KOPT-K1 (cell line): ENCODE measurements at regions not wholly inside any gene's neighbourhood (a gene's known extent, or its start where the extent isn't known, plus 50 kb on each side); places are given as distances from the start of the nearest gene placed in this dataset.
"Not testable (repeated sequence)": the region's sequence is repeated elsewhere in the genome, so short reads cannot be mapped to it uniquely, and the experiment has no call there.

Experiments
- H3K27ac ChIP-seq: fragments of 200-600 bp; sonication (generic); 2 replicates; pipeline ENCODE4 v1.5.1; 2016; ENCODE audit warnings: antibody characterized with exemption, mild to moderate bottlenecking, low read depth, low read length; ENCODE audit not compliant: poor library complexity, severe bottlenecking
- H3K36me3 ChIP-seq: fragments of 200-600 bp; sonication (generic); 2 replicates; pipeline ENCODE4 v1.5.1; 2017; ENCODE audit warnings: antibody characterized with exemption, mild to moderate bottlenecking, low read length, moderate library complexity; ENCODE audit not compliant: insufficient read depth
- H3K9me3 ChIP-seq: fragments of 200-600 bp; sonication (generic); 2 replicates; pipeline ENCODE4 v1.5.1; 2017; ENCODE audit warnings: antibody characterized with exemption, low read length, mild to moderate bottlenecking; ENCODE audit not compliant: insufficient read depth, poor library complexity, severe bottlenecking

DNA sequence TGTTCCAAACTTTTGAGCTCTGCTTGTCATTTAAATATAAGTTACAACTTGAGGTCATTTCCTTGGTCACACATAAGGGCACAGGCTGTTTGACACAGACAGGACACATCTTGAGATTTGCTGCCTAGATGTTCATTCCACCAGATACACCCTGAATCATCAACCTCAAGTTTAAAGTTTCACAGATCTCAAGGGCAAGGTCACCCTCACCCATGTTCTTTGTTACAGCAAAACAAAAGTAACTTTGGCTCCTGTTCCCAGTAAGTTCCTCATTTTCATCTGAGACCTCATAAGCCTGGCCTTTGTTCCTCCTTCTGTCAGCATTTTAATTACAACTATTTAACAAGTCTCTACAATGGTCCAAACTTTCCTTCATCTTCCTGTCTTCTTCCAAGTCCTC, 106.7 kb upstream of the CTSV start:
- H3K27ac ChIP-seq, H3K36me3 ChIP-seq, H3K9me3 ChIP-seq: not testable (repeated sequence)

DNA sequence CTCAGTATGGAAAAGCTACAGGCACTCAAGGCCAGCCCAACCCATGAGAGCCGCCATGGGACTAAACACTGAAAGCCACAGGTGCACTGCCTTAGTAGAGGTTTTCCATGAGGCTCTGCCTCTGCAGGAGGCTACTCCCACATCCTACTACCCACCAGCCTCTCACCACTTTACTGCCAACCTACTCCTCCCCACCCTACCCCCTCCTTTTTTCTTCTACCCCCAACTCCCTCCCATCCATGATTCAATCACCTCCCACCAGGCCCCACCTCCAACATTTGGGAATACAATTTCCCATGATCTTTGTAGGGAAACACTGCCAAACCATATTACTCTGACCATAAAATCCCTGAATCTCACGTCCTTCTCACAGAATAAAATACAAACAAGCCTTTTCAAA, 101.6 kb upstream of the CTSV start:
- H3K9me3 ChIP-seq: no peaks in the 10 kb centered on the region
- H3K27ac ChIP-seq: no peak overlapping the region
- no peaks in the 10 kb centered on the region for H3K36me3 ChIP-seq

DNA sequence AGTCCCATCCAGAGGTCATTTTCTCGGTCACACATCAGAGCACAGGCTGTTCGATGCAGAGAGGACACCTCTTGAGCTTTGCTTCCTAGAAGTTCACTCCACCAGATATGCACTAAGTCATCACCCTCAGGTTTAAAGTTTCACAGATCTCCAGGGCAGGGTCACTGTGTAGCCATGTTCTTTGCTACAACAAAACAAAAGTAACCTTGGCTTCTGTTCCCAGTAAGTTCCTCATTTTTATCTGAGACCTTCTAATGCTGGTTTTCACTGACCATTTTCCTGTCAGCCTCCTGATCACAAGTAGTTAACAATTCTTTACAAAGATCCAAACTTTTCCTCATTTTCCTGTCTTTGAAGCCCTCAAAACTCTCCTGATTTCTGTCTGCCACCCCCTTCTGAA, 97.5 kb upstream of the CTSV start:
- no peaks in the 10 kb centered on the region for H3K9me3 ChIP-seq
- no peak overlapping the region for H3K27ac ChIP-seq
- no peaks in the 10 kb centered on the region for H3K36me3 ChIP-seq

DNA sequence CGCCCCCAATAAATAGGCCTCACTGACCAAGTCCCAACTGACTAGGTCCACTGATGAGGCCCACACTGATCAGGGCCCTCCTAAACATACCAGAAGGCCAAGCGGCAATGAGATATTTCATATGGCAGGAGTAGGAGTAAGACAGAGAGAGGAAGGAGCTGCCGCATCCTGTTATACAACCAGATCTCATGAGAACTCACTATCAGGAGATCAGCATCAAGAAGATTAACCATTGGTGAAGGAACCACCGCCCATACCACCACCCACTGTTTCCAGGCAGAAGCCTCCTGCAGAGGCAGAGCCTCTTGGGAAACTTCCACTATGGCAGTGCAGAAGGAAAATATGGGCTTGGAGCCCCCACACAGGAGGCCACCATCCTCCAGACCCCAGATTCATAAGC, 95.0 kb upstream of the CTSV start:
- H3K27ac ChIP-seq, H3K36me3 ChIP-seq, H3K9me3 ChIP-seq: not testable (repeated sequence)

DNA sequence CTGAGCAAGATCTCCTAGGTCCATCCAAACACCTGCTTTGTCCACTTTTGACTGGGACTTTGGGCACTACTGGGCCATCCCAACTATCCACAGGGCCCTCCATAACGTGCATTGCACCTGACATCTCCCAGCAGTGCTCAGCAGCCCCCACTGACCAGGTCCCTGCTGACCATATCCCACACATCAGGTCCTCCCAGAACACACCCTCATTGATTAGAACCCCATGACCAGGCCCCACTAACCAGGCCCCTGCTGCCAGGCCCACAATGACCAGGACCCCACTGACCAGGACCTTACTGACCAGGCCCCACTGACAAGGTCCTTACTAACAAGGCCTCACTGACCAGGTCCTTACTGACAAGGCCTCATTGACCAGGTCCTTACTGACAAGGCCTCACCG, 93.9 kb upstream of the CTSV start:
- Histone ChIP-seq H3K27ac (no peak overlapping the region), H3K36me3 (no peaks in the 10 kb centered on the region), H3K9me3 (no peaks in the 10 kb centered on the region)

DNA sequence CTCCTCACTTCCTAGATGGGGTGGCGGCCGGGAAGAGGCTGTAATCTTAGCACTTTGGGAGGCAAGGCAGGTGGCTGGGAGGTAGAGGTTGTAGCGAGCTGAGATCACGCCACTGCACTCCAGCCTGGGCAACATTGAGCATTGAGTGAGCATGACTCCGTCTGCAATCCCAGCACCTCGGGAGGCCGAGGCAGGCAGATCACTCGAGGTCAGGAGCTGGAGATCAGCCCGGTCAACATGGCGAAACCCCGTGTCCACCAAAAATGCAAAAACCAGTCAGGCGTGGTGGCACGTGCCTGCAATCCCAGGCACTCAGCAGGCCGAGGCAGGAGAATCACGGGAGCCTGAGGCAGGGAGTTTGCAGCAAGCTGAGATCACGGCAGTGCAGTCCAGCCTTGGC, 91.9 kb upstream of the CTSV start:
- H3K36me3 ChIP-seq, H3K9me3 ChIP-seq, H3K27ac ChIP-seq: not testable (repeated sequence)

DNA sequence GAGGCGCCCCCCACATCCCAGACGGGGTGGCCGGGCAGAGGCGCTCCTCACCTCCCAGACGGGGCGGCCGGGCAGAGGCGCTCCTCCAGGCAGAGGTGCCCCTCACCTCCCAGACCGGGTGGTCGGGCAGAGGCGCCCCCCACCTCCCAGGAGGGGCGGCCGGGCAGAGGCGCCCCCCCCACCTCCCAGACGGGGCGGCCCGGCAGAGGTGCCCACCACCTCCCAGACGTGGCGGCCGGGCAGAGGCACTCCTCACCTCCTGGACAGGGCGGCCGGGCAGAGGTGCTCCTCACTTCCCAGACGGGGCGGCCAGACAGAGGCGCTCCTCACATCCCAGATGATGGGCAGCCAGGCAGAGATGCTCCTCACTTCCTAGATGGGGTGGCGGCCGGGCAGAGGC, 91.4 kb upstream of the CTSV start:
- H3K27ac ChIP-seq, H3K9me3 ChIP-seq, H3K36me3 ChIP-seq: not testable (repeated sequence)

DNA sequence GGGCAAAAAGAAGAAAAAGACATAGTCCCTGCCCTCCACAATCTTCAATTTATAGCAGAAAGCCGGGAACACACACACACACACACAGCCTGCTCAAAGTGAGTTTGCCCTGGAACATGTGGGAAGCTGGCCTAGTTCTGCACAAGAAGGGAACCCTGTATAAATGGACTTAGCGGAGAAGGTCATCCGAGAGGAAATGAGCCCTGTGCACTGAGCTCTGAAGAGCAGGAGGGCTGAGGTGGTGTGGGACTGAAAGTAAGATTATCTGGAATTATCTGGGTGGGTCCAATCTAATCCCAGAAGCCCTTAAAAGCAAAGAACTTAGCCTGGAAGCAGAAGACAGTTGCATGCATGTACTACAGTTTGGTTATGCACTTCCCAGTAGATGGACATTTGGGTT, 90.0 kb upstream of the CTSV start:
- no peaks in the 10 kb centered on the region for H3K36me3 ChIP-seq

DNA sequence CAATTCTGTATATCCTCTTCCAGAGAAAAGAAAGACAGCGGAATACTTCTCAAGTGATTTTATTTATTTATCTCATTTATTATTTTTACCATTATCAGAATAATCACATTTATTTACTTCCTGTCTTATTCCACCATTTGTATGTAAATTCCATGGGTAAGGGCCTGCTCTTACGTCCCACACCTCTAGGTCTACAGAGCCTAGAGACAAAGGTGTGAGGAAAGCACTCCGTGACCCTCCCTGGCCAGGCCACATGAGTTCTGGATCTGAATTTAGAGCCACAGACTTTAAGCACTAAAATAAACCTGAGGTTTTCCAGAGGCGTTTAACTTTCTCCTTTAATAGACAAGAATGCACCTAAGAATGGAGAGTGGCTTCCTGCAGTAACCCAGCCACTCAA, 85.3 kb upstream of the CTSV start:
- H3K9me3 ChIP-seq: no peaks in the 10 kb centered on the region
- H3K36me3 ChIP-seq: no peaks in the 10 kb centered on the region
- H3K27ac ChIP-seq: no peak overlapping the region

More for the DNA sequence above, 90.0 kb upstream of the CTSV start:
- H3K27ac ChIP-seq: no peak overlapping the region
- H3K9me3 ChIP-seq: no peaks in the 10 kb centered on the region

DNA sequence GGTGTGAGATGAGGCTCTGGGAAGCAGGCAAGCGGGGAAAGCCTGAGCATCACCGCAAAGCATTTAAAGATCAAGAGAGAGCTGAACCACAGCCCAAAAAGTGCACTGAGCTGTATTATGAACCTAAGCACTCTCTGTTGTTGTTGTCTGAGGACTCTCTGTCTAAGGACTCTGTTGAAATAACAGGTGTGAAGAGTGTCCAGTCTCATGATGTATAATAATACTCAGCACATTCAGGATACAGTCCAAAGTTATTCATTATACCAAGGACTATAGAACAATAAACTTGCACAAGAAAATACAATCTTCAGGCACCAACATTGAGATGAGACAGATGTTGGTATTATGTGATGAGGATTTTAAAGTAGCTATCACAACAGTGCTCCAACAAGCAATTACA, 71.8 kb upstream of the CTSV start:
- Histone ChIP-seq H3K9me3 (no peaks in the 10 kb centered on the region), H3K27ac (no peak overlapping the region), H3K36me3 (no peaks in the 10 kb centered on the region)

DNA sequence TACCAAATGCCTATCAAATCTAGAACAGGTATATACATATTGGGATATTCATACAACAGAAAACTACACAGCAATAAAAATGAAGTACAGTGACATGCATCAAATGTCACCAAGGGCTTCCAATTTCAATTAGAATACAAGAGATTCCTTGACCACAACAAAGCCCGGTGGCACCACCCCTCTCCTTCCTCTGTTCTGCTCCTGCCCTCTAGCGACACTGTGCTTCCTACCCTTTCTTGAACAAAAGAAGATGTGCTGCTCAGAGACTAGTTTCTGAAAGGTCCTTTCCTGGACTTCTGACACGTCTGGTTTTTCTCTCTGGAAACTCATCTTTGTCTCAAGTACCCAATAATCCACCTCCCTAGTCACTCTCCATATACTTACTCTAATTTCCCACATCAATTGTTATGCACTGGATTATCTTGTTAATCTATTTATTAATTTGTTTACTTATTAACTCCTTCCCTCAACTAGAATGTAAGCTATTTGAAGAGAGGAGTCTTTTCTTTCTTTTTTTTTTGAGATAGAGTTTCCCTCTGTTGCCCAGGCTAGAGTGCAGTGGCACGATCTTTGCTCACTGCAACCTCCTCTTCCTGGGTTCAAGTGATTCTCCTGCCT, 70.4 kb upstream of the CTSV start:
- H3K9me3 ChIP-seq: no peaks in the 10 kb centered on the region
- no peaks in the 10 kb centered on the region for H3K36me3 ChIP-seq

DNA sequence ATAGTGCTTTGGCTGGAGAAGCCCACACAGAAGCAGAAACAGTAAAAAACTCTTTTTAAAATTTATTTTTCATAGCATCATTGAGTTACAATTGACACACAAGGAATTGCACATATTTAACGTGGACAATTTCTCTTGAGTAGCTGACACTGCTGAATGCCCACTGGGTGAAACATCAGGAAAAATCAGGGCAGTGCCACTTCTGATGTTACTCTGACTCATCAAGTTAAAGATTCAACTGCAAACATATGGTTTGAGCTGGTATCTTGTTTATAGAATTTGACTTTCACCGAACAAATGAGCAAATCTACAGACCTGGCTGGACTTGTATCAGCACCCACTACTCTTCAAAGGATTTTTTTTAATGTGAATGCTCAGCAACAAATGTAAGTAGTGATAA, 66.3 kb upstream of the CTSV start:
- not testable (repeated sequence) for H3K36me3 ChIP-seq, H3K9me3 ChIP-seq, H3K27ac ChIP-seq

More for the DNA sequence above, 70.4 kb upstream of the CTSV start:
- H3K27ac ChIP-seq: no peak overlapping the region

DNA sequence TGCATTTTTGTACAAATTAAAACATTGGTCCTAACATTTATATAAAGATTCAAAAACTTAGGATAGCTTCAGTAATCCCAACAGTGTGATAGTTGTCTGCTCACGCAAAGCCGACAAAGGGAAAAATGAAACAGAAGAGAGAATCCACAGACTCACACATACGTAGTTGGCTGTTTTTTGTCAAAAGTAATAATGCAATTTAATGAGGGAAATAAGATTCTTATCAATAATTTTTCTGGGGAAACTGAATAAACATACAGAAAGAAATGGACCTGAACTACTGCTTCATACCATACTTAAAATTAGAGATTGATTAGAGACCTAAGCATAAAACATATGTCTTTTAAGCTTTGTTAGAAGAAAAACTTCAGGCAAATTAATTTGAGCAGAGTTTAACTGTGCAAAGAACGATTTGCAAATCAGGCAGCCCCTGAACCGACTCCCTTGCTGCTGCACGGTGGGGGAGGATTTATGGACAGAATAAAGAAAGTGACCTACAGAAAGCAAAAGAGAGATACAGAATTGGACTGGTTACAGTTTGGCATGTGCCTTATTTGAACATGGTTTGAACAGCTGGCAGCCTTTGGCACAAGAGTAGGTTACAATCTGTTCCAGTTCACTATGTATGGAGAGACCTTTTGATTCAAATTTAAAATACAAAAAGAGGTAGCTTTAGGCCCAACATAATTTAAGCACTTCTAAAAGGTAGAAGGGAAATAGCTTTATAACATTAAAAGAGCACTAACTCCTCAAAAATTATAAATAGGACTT, 64.9 kb upstream of the CTSV start:
- not testable (repeated sequence) for H3K36me3 ChIP-seq, H3K9me3 ChIP-seq, H3K27ac ChIP-seq

DNA sequence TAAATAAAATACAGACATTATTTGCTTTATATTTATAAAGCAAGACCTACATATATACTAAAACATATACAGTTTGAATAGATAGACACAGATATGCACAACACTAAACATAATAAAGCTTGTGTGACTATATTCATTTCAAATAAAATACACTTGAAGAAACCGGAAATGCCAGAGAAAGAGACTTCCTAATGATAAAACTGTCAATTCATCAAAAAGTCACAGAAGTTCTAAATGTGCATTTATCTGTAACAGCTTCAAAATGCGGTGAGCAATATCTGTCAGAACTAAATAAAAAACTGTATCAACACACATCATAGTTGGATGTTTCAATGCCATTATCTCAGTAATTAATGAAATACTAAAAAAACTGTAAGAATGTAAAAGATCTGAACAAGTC, 60.6 kb upstream of the CTSV start:
- not testable (repeated sequence) for H3K9me3 ChIP-seq, H3K36me3 ChIP-seq, H3K27ac ChIP-seq

DNA sequence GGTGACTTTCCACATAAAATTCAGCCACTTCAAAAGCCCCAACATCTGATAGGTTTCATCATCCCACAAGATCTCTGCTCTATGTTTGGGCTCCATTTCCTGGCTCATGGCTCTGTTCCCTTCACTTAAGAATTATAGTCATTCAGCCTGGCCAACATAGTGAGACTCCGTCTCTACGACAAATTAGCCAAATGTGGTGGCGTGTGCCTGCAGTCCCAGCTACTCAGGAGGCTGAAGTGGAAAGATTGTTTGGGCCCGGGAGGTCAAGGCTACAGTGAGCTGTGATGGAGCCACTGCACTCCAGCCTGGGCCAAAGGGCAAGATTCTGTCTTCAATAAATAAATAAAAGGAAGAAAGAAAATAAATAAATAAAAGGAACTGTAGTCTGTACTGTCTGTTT, 57.9 kb upstream of the CTSV start:
- Histone ChIP-seq H3K27ac (no peak overlapping the region), H3K9me3 (no peaks in the 10 kb centered on the region), H3K36me3 (no peaks in the 10 kb centered on the region)

DNA sequence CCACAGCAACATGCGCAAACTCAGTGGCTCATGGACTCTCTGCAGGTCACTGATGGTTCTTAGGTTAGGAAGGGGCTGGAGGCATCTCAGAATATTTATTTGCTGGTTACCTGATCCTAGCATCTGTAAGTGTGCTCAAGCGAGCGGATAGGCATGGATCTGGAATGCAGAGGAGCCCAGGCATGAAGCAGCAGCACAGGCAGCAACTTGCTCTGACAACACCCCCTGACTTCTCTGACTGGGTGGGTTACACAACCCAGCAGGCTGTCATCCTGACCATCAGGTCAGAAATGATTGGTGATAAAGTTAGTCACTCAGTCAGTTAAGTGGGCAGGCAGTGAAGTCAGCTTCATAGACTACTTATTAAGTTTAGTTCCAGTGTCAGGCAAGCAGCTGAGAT, 50.4 kb upstream of the CTSV start:
- not testable (repeated sequence) for H3K9me3 ChIP-seq, H3K36me3 ChIP-seq, H3K27ac ChIP-seq
